GM23248 (cell line): ENCODE measurements at regions not wholly inside any gene's neighbourhood (a gene's known extent, or its start where the extent isn't known, plus 50 kb on each side); places are given as distances from the start of the nearest gene placed in this dataset.

ENCODE experiments used
- EZH2 ChIP-seq: fragments of 200-600 bp; sonication (generic); IDR thresholded peaks from 2 replicates; pipeline ENCODE4 v1.6.1; 2018; ENCODE audit warnings: antibody characterized with exemption, mild to moderate bottlenecking; ENCODE audit not compliant: insufficient read depth, poor library complexity, severe bottlenecking
- EZH2phosphoT487 ChIP-seq: fragments of 200-600 bp; sonication (generic); IDR thresholded peaks from 2 replicates; pipeline ENCODE4 v1.6.1; 2018; ENCODE audit warnings: antibody characterized with exemption, moderate library complexity, mild to moderate bottlenecking, low read depth; ENCODE audit not compliant: insufficient read depth

- TF ChIP-seq EZH2phosphoT487 (no peak), EZH2 (no peak)
Observed at GRCh38 chr18:51999351-51999750, 340.6 kb upstream of the DCC start.
